ENCODE measurements at regions not wholly inside any gene's neighbourhood (a gene's known extent, or its start where the extent isn't known, plus 50 kb on each side); places are given as distances from the start of the nearest gene placed in this dataset.

DNA sequence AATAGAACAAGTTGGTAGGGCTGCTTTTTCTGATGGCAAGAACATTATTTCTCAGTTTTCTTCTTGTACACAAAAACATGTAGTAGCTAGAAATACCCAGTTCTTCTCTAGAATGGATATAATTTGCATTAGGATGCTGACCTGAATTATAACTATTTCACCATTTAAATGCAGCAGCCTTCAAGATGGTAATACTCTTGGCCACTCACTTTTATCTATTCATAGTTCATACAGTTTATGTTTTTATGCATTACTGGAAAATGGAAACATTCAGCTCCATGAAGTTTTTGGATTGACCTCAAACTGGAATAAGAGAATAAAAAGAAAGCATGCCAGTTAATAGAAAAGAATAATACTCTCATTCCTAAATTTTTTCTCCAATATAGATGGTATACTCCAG lies 487.4 kb downstream of the PABPC4L start:
- no peaks in the 10 kb centered on the region for H3K9me3 ChIP-seq (ENCODE audit: low read length)
- intact Hi-C loops (cut with micrococcal nuclease) = no loop called here
- no peaks in the 10 kb centered on the region for H3F3A ChIP-seq (ENCODE audit: low read length, unreplicated experiment)
- no peaks in the 10 kb centered on the region for H3K27me3 ChIP-seq (ENCODE audit: low read length)
- ATAC-seq = no peak
- H2AFZ ChIP-seq (ENCODE audit: low read length) = no peak overlapping the region
- POLR2A ChIA-PET (ENCODE audit: unreplicated experiment) = no interaction called here
- no peak overlapping the region for H3K4me3 ChIP-seq (ENCODE audit: low read length)
- no peaks in the 10 kb centered on the region for H3K9me2 ChIP-seq (replicated peaks; ENCODE audit: low read length)
- no peak overlapping the region for H3K4me2 ChIP-seq (ENCODE audit: low read length)
- H3K27ac ChIP-seq (ENCODE audit: low read length) = no peak overlapping the region
- no peaks in the 10 kb centered on the region for H4K20me1 ChIP-seq (ENCODE audit: low read length)
- BruUV-seq (replicated peaks) = no TSS peak
- no peaks in the 10 kb centered on the region for H3K79me2 ChIP-seq (ENCODE audit: low read length)
- CTCF ChIA-PET = no interaction called here
- TF ChIP-seq EZH2 (IDR thresholded peaks at IDR 0.05; ENCODE audit: low read length, unreplicated experiment) = no peak
- H3K4me1 ChIP-seq (ENCODE audit: insufficient read depth, low read length) = no peaks in the 10 kb centered on the region
- no peaks in the 10 kb centered on the region for H3K36me3 ChIP-seq (ENCODE audit: low read depth, low read length)
- H3K9ac ChIP-seq (ENCODE audit: low read length) = no peak overlapping the region
- DNase-seq = no peak

DNA sequence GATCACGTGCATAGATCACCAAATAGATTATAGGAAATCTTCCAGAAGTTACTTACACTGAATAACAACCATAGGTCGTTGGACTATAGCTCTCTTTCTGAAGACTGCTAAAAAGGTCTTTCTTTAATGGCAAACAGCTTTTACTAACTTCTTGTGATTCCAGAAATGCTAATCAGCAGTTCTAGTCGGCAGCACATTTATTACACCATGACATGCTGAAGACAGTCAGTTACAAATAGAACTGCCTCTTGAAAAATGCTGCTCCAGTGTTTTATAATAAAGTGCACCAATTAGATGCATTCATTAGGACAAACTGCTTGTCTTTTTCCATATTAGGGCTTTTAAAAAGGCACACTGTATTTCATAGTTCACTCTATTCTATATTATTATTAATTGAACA lies 488.2 kb downstream of the PABPC4L start:
- Histone ChIP-seq H3K9me2 (replicated peaks; ENCODE audit: low read length) (no peaks in the 10 kb centered on the region), H3K27me3 (ENCODE audit: low read length) (no peaks in the 10 kb centered on the region), H3K79me2 (ENCODE audit: low read length) (no peaks in the 10 kb centered on the region), H3K9ac (ENCODE audit: low read length) (no peak overlapping the region), H3K27ac (ENCODE audit: low read length) (no peak overlapping the region), H3K4me3 (ENCODE audit: low read length) (no peak overlapping the region), H3F3A (ENCODE audit: low read length, unreplicated experiment) (no peaks in the 10 kb centered on the region), H2AFZ (ENCODE audit: low read length) (no peak overlapping the region), H3K4me1 (ENCODE audit: insufficient read depth, low read length) (no peaks in the 10 kb centered on the region), H3K4me2 (ENCODE audit: low read length) (no peak overlapping the region), H4K20me1 (ENCODE audit: low read length) (no peaks in the 10 kb centered on the region), H3K36me3 (ENCODE audit: low read depth, low read length) (no peaks in the 10 kb centered on the region), H3K9me3 (ENCODE audit: low read length) (no peaks in the 10 kb centered on the region)
- intact Hi-C loops (cut with micrococcal nuclease) = no loop called here
- TF ChIP-seq CTCF (conservative IDR thresholded peaks at IDR 0.05; ENCODE audit: low read depth, low read length) = no peak
- TF ChIP-seq EZH2 (IDR thresholded peaks at IDR 0.05; ENCODE audit: low read length, unreplicated experiment) = no peak
- TF ChIP-seq EZH2phosphoT487 (IDR thresholded peaks at IDR 0.05; ENCODE audit: borderline replicate concordance, low read length) = no peak
- BruUV-seq (replicated peaks) = no TSS peak
- ATAC-seq (no peak), DNase-seq (no peak)
- ChIA-PET POLR2A (ENCODE audit: unreplicated experiment) (no interaction called here), CTCF (no interaction called here)

- BruUV-seq (replicated peaks) = no TSS peak
- H2AFZ ChIP-seq (ENCODE audit: low read length) = no peak overlapping the region
- no peak overlapping the region for H3K4me3 ChIP-seq (ENCODE audit: low read length)
- H4K20me1 ChIP-seq (ENCODE audit: low read length) = no peaks in the 10 kb centered on the region
- no peak overlapping the region for H3K9ac ChIP-seq (ENCODE audit: low read length)
- no peaks in the 10 kb centered on the region for H3K9me2 ChIP-seq (replicated peaks; ENCODE audit: low read length)
- intact Hi-C loops (cut with micrococcal nuclease) = no loop called here
- TF ChIP-seq EZH2 (IDR thresholded peaks at IDR 0.05; ENCODE audit: low read length, unreplicated experiment) = no peak
- TF ChIP-seq EZH2phosphoT487 (IDR thresholded peaks at IDR 0.05; ENCODE audit: borderline replicate concordance, low read length) = no peak
- no peaks in the 10 kb centered on the region for H3K79me2 ChIP-seq (ENCODE audit: low read length)
- H3K36me3 ChIP-seq (ENCODE audit: low read depth, low read length) = no peaks in the 10 kb centered on the region
- no peaks in the 10 kb centered on the region for H3K9me3 ChIP-seq (ENCODE audit: low read length)
- ChIA-PET POLR2A (ENCODE audit: unreplicated experiment) (no interaction called here), CTCF (no interaction called here)
- H3F3A ChIP-seq (ENCODE audit: low read length, unreplicated experiment) = no peaks in the 10 kb centered on the region
- ATAC-seq (no peak), DNase-seq (no peak)
- no peak overlapping the region for H3K27ac ChIP-seq (ENCODE audit: low read length)
- no peaks in the 10 kb centered on the region for H3K4me1 ChIP-seq (ENCODE audit: insufficient read depth, low read length)
- H3K27me3 ChIP-seq (ENCODE audit: low read length) = no peaks in the 10 kb centered on the region
- H3K4me2 ChIP-seq (ENCODE audit: low read length) = no peak overlapping the region
Observed at GRCh38 chr4:133711817-133712216, 489.8 kb downstream of the PABPC4L start.

DNA sequence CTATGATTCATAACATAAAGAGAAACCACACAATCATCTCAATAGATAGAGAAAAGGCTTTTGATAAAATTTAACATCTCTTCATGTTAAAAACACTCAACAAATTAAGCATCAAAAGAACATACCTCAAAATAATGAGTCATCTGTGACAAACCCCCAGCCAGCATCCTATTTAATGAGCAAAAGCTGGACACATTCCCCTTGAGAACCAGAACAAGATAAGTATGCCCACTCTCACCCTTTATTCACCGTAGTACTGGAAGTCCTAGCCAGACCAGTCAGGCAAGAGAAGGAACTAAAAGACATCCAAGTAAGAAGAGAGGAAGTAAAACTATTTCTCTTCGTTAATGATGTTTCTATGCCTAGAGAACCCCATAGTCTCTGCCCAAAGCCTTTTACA lies 507.2 kb downstream of the PABPC4L start:
- Histone ChIP-seq H3F3A (ENCODE audit: low read length, unreplicated experiment) (no peaks in the 10 kb centered on the region), H3K9me2 (replicated peaks; ENCODE audit: low read length) (no peaks in the 10 kb centered on the region), H3K27me3 (ENCODE audit: low read length) (no peaks in the 10 kb centered on the region), H3K27ac (ENCODE audit: low read length) (no peak overlapping the region), H4K20me1 (ENCODE audit: low read length) (no peaks in the 10 kb centered on the region), H3K4me3 (ENCODE audit: low read length) (no peak overlapping the region), H3K79me2 (ENCODE audit: low read length) (no peaks in the 10 kb centered on the region), H3K4me2 (ENCODE audit: low read length) (no peak overlapping the region), H3K4me1 (ENCODE audit: insufficient read depth, low read length) (no peaks in the 10 kb centered on the region), H2AFZ (ENCODE audit: low read length) (no peak overlapping the region), H3K9ac (ENCODE audit: low read length) (no peak overlapping the region), H3K9me3 (ENCODE audit: low read length) (no peaks in the 10 kb centered on the region), H3K36me3 (ENCODE audit: low read depth, low read length) (no peaks in the 10 kb centered on the region)
- BruUV-seq (replicated peaks) = no TSS peak
- intact Hi-C loops (cut with micrococcal nuclease) = no loop called here
- no peak for TF ChIP-seq CTCF (conservative IDR thresholded peaks at IDR 0.05; ENCODE audit: low read depth, low read length)
- no peak for TF ChIP-seq EZH2phosphoT487 (IDR thresholded peaks at IDR 0.05; ENCODE audit: borderline replicate concordance, low read length)
- TF ChIP-seq EZH2 (IDR thresholded peaks at IDR 0.05; ENCODE audit: low read length, unreplicated experiment) = no peak
- ATAC-seq (no peak), DNase-seq (no peak)
- ChIA-PET CTCF (no interaction called here), POLR2A (ENCODE audit: unreplicated experiment) (no interaction called here)

All from PC-3 (cell line).